NT2/D1 (cell line): ENCODE measurements at regions not wholly inside any gene's neighbourhood (a gene's known extent, or its start where the extent isn't known, plus 50 kb on each side); places are given as distances from the start of the nearest gene placed in this dataset.

ENCODE experiments used
- DNase-seq: peaks from one replicate; pipeline ENCODE4 v3.0.0-alpha.2; 2011; ENCODE audit warnings: low read depth, low spot score
- H3K27me3 ChIP-seq: 2 replicates; pipeline ENCODE4 v1.6.0; 2011; ENCODE audit warnings: mild to moderate bottlenecking; ENCODE audit not compliant: insufficient read length, insufficient read depth
- H3K36me3 ChIP-seq: 2 replicates; pipeline ENCODE4 v1.6.1; 2011; ENCODE audit warnings: mild to moderate bottlenecking, low read length, mixed read lengths; ENCODE audit not compliant: insufficient read depth, insufficient read length
- H3K4me1 ChIP-seq: 2 replicates; pipeline ENCODE4 v1.5.1; 2011; ENCODE audit not compliant: insufficient read depth, insufficient read length
- H3K4me3 ChIP-seq: 2 replicates; pipeline ENCODE4 v1.5.1; 2011; ENCODE audit warnings: low read depth; ENCODE audit not compliant: insufficient read length
- H3K9ac ChIP-seq: 2 replicates; pipeline ENCODE4 v1.6.0; 2011; ENCODE audit warnings: low read depth; ENCODE audit not compliant: insufficient read length
- H3K9me3 ChIP-seq: 2 replicates; pipeline ENCODE4 v1.5.1; 2011; ENCODE audit warnings: mild to moderate bottlenecking, low read length; ENCODE audit not compliant: insufficient read depth
- SUZ12 ChIP-seq: IDR thresholded peaks from 2 replicates; pipeline ENCODE4 v1.6.1; 2011; ENCODE audit not compliant: insufficient read length, insufficient read depth; ENCODE audit errors: extremely low read depth
- YY1 ChIP-seq: IDR thresholded peaks from 2 replicates; pipeline ENCODE4 v1.6.1; 2011; ENCODE audit not compliant: insufficient read length, insufficient read depth
- ZNF274 ChIP-seq: IDR thresholded peaks from 2 replicates; pipeline ENCODE4 v1.6.1; 2011; ENCODE audit warnings: mild to moderate bottlenecking, low read depth, low read length

- Histone ChIP-seq H3K4me3 (no peak overlapping the region), H3K27me3 (no peaks in the 10 kb centered on the region), H3K4me1 (no peaks in the 10 kb centered on the region), H3K9me3 (no peaks in the 10 kb centered on the region), H3K36me3 (no peaks in the 10 kb centered on the region), H3K9ac (no peak overlapping the region)
- no peak for DNase-seq
- TF ChIP-seq ZNF274 (no peak), SUZ12 (no peak), YY1 (no peak)
These were observed 560.7 kb downstream of the STK39 start for GRCh38 chr2:167686691-167687090.

GRCh38 chr2:167681234-167682015 is 566.0 kb downstream of the STK39 start:
- Histone ChIP-seq H3K36me3 (no peaks in the 10 kb centered on the region), H3K4me1 (no peaks in the 10 kb centered on the region), H3K9me3 (no peaks in the 10 kb centered on the region), H3K27me3 (no peaks in the 10 kb centered on the region), H3K9ac (no peak overlapping the region), H3K4me3 (no peak overlapping the region)
- TF ChIP-seq SUZ12 (no peak), ZNF274 (no peak), YY1 (no peak)
- DNase-seq = no peak

GRCh38 chr2:167678158-167678557 is 569.2 kb downstream of the STK39 start:
- Histone ChIP-seq H3K9ac (no peak overlapping the region), H3K9me3 (no peaks in the 10 kb centered on the region), H3K4me1 (no peaks in the 10 kb centered on the region), H3K36me3 (no peaks in the 10 kb centered on the region), H3K4me3 (no peak overlapping the region), H3K27me3 (no peaks in the 10 kb centered on the region)
- TF ChIP-seq ZNF274 (no peak), SUZ12 (no peak), YY1 (no peak)
- DNase-seq = no peak

GRCh38 chr2:167675906-167676305 is 571.5 kb downstream of the STK39 start:
- Histone ChIP-seq H3K9ac (no peak overlapping the region), H3K4me3 (no peak overlapping the region), H3K9me3 (no peaks in the 10 kb centered on the region), H3K36me3 (no peaks in the 10 kb centered on the region), H3K27me3 (no peaks in the 10 kb centered on the region), H3K4me1 (no peaks in the 10 kb centered on the region)
- TF ChIP-seq YY1 = no peak
- TF ChIP-seq SUZ12 = no peak
- TF ChIP-seq ZNF274 = no peak
- DNase-seq = no peak

GRCh38 chr2:167670588-167670987 is 576.8 kb downstream of the STK39 start:
- no peak overlapping the region for H3K9ac ChIP-seq
- DNase-seq = no peak
- H3K4me1 ChIP-seq = no peaks in the 10 kb centered on the region
- H3K9me3 ChIP-seq = peaks cover 17% of the 10 kb centered on the region
- H3K36me3 ChIP-seq = no peaks in the 10 kb centered on the region
- TF ChIP-seq YY1 = no peak
- TF ChIP-seq ZNF274 = no peak
- no peaks in the 10 kb centered on the region for H3K27me3 ChIP-seq
- H3K4me3 ChIP-seq = no peak overlapping the region

GRCh38 chr2:167653131-167653530 is 594.3 kb downstream of the STK39 start:
- no peaks in the 10 kb centered on the region for H3K27me3 ChIP-seq
- no peaks in the 10 kb centered on the region; the same call in 1 of the 2 replicates for H3K9me3 ChIP-seq
- no peaks in the 10 kb centered on the region for H3K4me1 ChIP-seq
- no peak overlapping the region for H3K4me3 ChIP-seq
- no peak for TF ChIP-seq ZNF274
- no peak for TF ChIP-seq YY1
- TF ChIP-seq SUZ12 = no peak
- DNase-seq = no peak
- no peaks in the 10 kb centered on the region for H3K36me3 ChIP-seq
- H3K9ac ChIP-seq = no peak overlapping the region

GRCh38 chr2:167652401-167652800 is 595.0 kb downstream of the STK39 start:
- no peaks in the 10 kb centered on the region for H3K36me3 ChIP-seq
- DNase-seq = no peak

More at GRCh38 chr2:167652401-167652800, 595.0 kb downstream of the STK39 start:
- H3K27me3 ChIP-seq = no peaks in the 10 kb centered on the region
- H3K4me1 ChIP-seq = no peaks in the 10 kb centered on the region
- no peak overlapping the region for H3K9ac ChIP-seq
- TF ChIP-seq ZNF274 (no peak), SUZ12 (no peak), YY1 (no peak)
- no peak overlapping the region for H3K4me3 ChIP-seq
- H3K9me3 ChIP-seq = no peaks in the 10 kb centered on the region; the same call in 1 of the 2 replicates
